NCI-H510A treated with DMSO at 0.1 percent for 48 hours (cell line): ENCODE measurements at regions not wholly inside any gene's neighbourhood (a gene's known extent, or its start where the extent isn't known, plus 50 kb on each side); places are given as distances from the start of the nearest gene placed in this dataset.
"Not testable (repeated sequence)": the region's sequence is repeated elsewhere in the genome, so short reads cannot be mapped to it uniquely, and the experiment has no call there.

Experiments used
- DNase-seq: peaks from one replicate; lab custom pipeline; 2025; lab: John Stamatoyannopoulos, UW

GRCh38 chr6:71203206-71203605 is 85.4 kb upstream of the OGFRL1 start:
- DNase-seq: no peak

- DNase-seq: no peak
Measured at GRCh38 chr6:71204741-71205140, 83.9 kb upstream of the OGFRL1 start.

- DNase-seq: no peak
Measured at GRCh38 chr6:71205336-71205956, 83.2 kb upstream of the OGFRL1 start.

- no peak for DNase-seq
Measured at GRCh38 chr6:71206089-71206488, 82.5 kb upstream of the OGFRL1 start.

- no peak for DNase-seq
Measured at GRCh38 chr6:71209206-71209605, 79.4 kb upstream of the OGFRL1 start.

GRCh38 chr6:71209626-71210025 is 79.0 kb upstream of the OGFRL1 start:
- no peak for DNase-seq

GRCh38 chr6:71211799-71212198 is 76.8 kb upstream of the OGFRL1 start:
- no peak for DNase-seq

- DNase-seq: no peak
Measured at GRCh38 chr6:71220466-71220865, 68.1 kb upstream of the OGFRL1 start.

- DNase-seq: no peak
Measured at GRCh38 chr6:71222671-71223070, 65.9 kb upstream of the OGFRL1 start.

- no peak for DNase-seq
Measured at GRCh38 chr6:71224011-71224410, 64.6 kb upstream of the OGFRL1 start.

GRCh38 chr6:71226151-71226550 is 62.5 kb upstream of the OGFRL1 start:
- DNase-seq: no peak

GRCh38 chr6:71228461-71229041 is 60.1 kb upstream of the OGFRL1 start:
- DNase-seq: no peak

- no peak for DNase-seq
Measured at GRCh38 chr6:71229477-71229876, 59.1 kb upstream of the OGFRL1 start.

GRCh38 chr6:71232890-71233289 is 55.7 kb upstream of the OGFRL1 start:
- not testable (repeated sequence) for DNase-seq

GRCh38 chr6:71236926-71237434 is 51.6 kb upstream of the OGFRL1 start:
- DNase-seq: no peak

- no peak for DNase-seq
Measured at GRCh38 chr6:71238351-71238750, 50.3 kb upstream of the OGFRL1 start.
